ENCODE measurements at regions not wholly inside any gene's neighbourhood (a gene's known extent, or its start where the extent isn't known, plus 50 kb on each side); places are given as distances from the start of the nearest gene placed in this dataset.

- no peak for TF ChIP-seq CTCF (IDR thresholded peaks at IDR 0.05)
- TF ChIP-seq POLR2A (IDR thresholded peaks at IDR 0.05), result no peak
- TF ChIP-seq POLR2AphosphoS5 (IDR thresholded peaks at IDR 0.05), result no peak
These were observed 303.7 kb upstream of the RUNX1 start for GRCh38 chr21:35352793-35353192.

Data from upper lobe of left lung (tissue), 4 donors.